Brain microvascular endothelial cell (primary cell): ENCODE measurements at regions not wholly inside any gene's neighbourhood (a gene's known extent, or its start where the extent isn't known, plus 50 kb on each side); places are given as distances from the start of the nearest gene placed in this dataset.

Experiments used
- DNase-seq: peaks from one replicate; pipeline ENCODE4 v3.0.0-alpha.2; 2020
- H3K27ac ChIP-seq: fragments of 250-450 bp; sonication (Bioruptor Pico); 2 replicates; pipeline ENCODE4 v1.5.1; 2020; ENCODE audit warnings: mild to moderate bottlenecking, moderate library complexity
- H3K27me3 ChIP-seq: fragments of 250-450 bp; sonication (Bioruptor Pico); replicated peaks from 2 replicates; pipeline ENCODE4 v1.5.1; 2020; ENCODE audit warnings: mild to moderate bottlenecking
- H3K36me3 ChIP-seq: fragments of 250-450 bp; sonication (Bioruptor Pico); replicated peaks from 2 replicates; pipeline ENCODE4 v1.5.1; 2020; ENCODE audit warnings: mild to moderate bottlenecking
- H3K4me3 ChIP-seq: 2 replicates; pipeline ENCODE4 v1.5.1; 2011; ENCODE audit warnings: low read depth, mild to moderate bottlenecking, control low read depth, low read length, moderate library complexity
- CTCF ChIP-seq: IDR thresholded peaks from 2 replicates; pipeline ENCODE4 v1.5.1; 2011; ENCODE audit warnings: low read depth, mild to moderate bottlenecking, moderate library complexity, low read length, control low read depth, inconsistent platforms; ENCODE audit errors: missing control alignments
- in situ Hi-C: cut with HindIII; loops from 2 replicates; pipeline ENCODE4 v1.10.0; 2017; ENCODE audit warnings: low sequenced_read_pairs, low pct_ligation_motif_present

GRCh38 chr2:150882751-150883612 lies 378.7 kb downstream of the RBM43 start:
- H3K36me3 ChIP-seq = no peaks in the 10 kb centered on the region

GRCh38 chr2:150880986-150881385 lies 380.7 kb downstream of the RBM43 start:
- Histone ChIP-seq H3K27me3 (no peaks in the 10 kb centered on the region), H3K36me3 (no peaks in the 10 kb centered on the region), H3K4me3 (no peak overlapping the region), H3K27ac (no peak overlapping the region)
- no peak for TF ChIP-seq CTCF
- no peak for DNase-seq
- in situ Hi-C loops = no loop called here

More at GRCh38 chr2:150882751-150883612, 378.7 kb downstream of the RBM43 start:
- Histone ChIP-seq H3K27ac (no peak overlapping the region), H3K27me3 (no peaks in the 10 kb centered on the region), H3K4me3 (no peak overlapping the region)
- DNase-seq = no peak
- in situ Hi-C loops = no loop called here
- no peak for TF ChIP-seq CTCF

- in situ Hi-C loops = no loop called here
- H3K36me3 ChIP-seq = no peaks in the 10 kb centered on the region
These were observed 383.3 kb downstream of the RBM43 start for GRCh38 chr2:150878356-150878755.

GRCh38 chr2:150876251-150876950 lies 385.3 kb downstream of the RBM43 start:
- DNase-seq = no peak
- no peak for TF ChIP-seq CTCF
- in situ Hi-C loops = no loop called here

More at GRCh38 chr2:150878356-150878755, 383.3 kb downstream of the RBM43 start:
- no peaks in the 10 kb centered on the region for H3K27me3 ChIP-seq
- DNase-seq = peak; percentile 38
- H3K27ac ChIP-seq = no peak overlapping the region
- H3K4me3 ChIP-seq = no peak overlapping the region
- no peak for TF ChIP-seq CTCF

GRCh38 chr2:150873396-150873772 lies 385.9 kb upstream of the RND3 start:
- no peak overlapping the region for H3K27ac ChIP-seq
- in situ Hi-C loops = no loop called here
- H3K4me3 ChIP-seq = no peak overlapping the region
- no peaks in the 10 kb centered on the region for H3K36me3 ChIP-seq
- no peak for DNase-seq
- peak; percentile 0 for TF ChIP-seq CTCF
- no peaks in the 10 kb centered on the region for H3K27me3 ChIP-seq

More at GRCh38 chr2:150876251-150876950, 385.3 kb downstream of the RBM43 start:
- H3K27me3 ChIP-seq = no peaks in the 10 kb centered on the region
- no peaks in the 10 kb centered on the region for H3K36me3 ChIP-seq
- H3K27ac ChIP-seq = no peak overlapping the region
- no peak overlapping the region for H3K4me3 ChIP-seq
